H1 (cell line): ENCODE measurements at regions not wholly inside any gene's neighbourhood (a gene's known extent, or its start where the extent isn't known, plus 50 kb on each side); places are given as distances from the start of the nearest gene placed in this dataset.

Source experiments
- GTF2F1 ChIP-seq: IDR thresholded peaks from 2 replicates; pipeline ENCODE4 v1.6.1; 2012; ENCODE audit warnings: low read depth, low read length, improper control_type of control experiment, borderline replicate concordance
- KDM1A ChIP-seq: fragments of 200-600, 300-600 bp; sonication (generic); IDR thresholded peaks from 2 replicates; pipeline ENCODE4 v1.7.1; 2016; ENCODE audit warnings: mild to moderate bottlenecking, low read length, borderline replicate concordance
- MAFK ChIP-seq: IDR thresholded peaks from 2 replicates; pipeline ENCODE4 v1.6.1; 2012; ENCODE audit warnings: low read depth, mild to moderate bottlenecking, improper control_type of control experiment, low read length
- RAD21 ChIP-seq, 2 experiments: IDR thresholded peaks in 1 of 2; conservative IDR thresholded peaks in 1 of 2; 2 replicates each; pipeline ENCODE4 v1.6.1; 2011; ENCODE audit warnings: low read depth in 2 of 2, low read length in 2 of 2, improper control_type of control experiment in 1 of 2, inconsistent platforms in 1 of 2, mild to moderate bottlenecking in 1 of 2, moderate library complexity in 1 of 2

DNA sequence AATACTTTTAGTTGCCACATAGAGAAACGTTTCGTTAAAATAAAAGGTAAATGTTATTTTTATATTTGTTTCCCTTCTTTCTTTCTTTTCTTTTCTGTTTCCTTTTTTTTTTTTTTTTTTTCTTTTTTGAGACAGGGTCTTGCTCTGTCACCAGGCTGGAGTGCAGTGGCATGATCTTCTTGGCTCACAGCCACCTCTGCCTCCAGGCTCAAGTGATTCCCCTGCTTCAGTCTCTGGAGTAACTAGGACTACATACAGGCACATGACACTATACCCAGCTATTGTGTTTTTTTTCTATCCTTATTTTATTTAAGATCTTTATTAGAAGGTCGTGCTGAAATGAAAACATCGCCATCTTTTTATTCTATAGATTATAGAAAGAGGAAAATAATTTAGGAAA is 661.8 kb upstream of the MBL2 start (continued):
- TF ChIP-seq GTF2F1 (no peak), MAFK (no peak), KDM1A (no peak), RAD21 (IDR thresholded peaks at IDR 0.05 in 1 of 2, conservative IDR thresholded peaks at IDR 0.05 in 1 of 2; ENCODE audit: low read depth in 2 of 2, low read length in 2 of 2) (no peak)
- TF ChIP-seq, all 59 proteins: peak for 0
